Esophagus muscularis mucosa (tissue), 3 donors: ENCODE measurements at regions not wholly inside any gene's neighbourhood (a gene's known extent, or its start where the extent isn't known, plus 50 kb on each side); places are given as distances from the start of the nearest gene placed in this dataset.

Experiments
- POLR2A ChIP-seq: fragments of 450-650 bp; IDR thresholded peaks from one replicate; pipeline ENCODE4 v1.6.1; 2017; ENCODE audit warnings: antibody characterized with exemption, moderate library complexity, mild to moderate bottlenecking, low read depth
- POLR2AphosphoS5 ChIP-seq, 2 donors: sonication (generic); formaldehyde crosslinking; IDR thresholded peaks; one replicate each; pipeline ENCODE4 v1.6.1; 2017; ENCODE audit warnings: antibody characterized with exemption in 2 of 2
- TF ChIP-seq, protein P1 (sequence below), 3 experiments: fragments of 200-600 bp in 2 of 3; fragments of 450-650 bp in 1 of 3; sonication (generic) in 2 of 3; IDR thresholded peaks; one replicate each; pipeline ENCODE4 v1.5.1; 2017 to 2019; ENCODE audit warnings: antibody characterized with exemption in 3 of 3, mild to moderate bottlenecking in 2 of 3, moderate library complexity in 1 of 3

DNA sequence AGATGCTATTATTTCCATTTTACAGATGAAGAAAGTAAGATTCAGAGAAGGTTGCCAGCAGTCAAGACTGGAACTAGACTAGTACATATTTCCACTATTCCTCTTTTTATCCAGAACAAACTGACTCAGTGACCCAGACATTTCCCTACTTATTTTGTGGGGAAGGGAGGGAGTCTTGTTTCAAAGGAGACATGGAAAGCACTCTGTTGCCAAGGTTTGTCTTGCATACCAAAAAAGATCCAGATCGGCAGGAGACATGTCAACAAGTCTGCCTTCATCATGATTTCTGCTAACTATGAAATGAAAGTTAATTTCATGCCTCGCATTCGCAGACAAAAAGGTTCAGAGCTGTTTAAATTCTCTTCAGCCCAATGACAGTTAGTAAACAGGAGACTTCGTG lies 328.3 kb downstream of the DHX15 start:
- TF ChIP-seq, protein P1, sequence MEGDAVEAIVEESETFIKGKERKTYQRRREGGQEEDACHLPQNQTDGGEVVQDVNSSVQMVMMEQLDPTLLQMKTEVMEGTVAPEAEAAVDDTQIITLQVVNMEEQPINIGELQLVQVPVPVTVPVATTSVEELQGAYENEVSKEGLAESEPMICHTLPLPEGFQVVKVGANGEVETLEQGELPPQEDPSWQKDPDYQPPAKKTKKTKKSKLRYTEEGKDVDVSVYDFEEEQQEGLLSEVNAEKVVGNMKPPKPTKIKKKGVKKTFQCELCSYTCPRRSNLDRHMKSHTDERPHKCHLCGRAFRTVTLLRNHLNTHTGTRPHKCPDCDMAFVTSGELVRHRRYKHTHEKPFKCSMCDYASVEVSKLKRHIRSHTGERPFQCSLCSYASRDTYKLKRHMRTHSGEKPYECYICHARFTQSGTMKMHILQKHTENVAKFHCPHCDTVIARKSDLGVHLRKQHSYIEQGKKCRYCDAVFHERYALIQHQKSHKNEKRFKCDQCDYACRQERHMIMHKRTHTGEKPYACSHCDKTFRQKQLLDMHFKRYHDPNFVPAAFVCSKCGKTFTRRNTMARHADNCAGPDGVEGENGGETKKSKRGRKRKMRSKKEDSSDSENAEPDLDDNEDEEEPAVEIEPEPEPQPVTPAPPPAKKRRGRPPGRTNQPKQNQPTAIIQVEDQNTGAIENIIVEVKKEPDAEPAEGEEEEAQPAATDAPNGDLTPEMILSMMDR (IDR thresholded peaks at IDR 0.05), result no peak
- no peak for TF ChIP-seq POLR2A
- TF ChIP-seq POLR2AphosphoS5 (IDR thresholded peaks at IDR 0.05), result no peak
